Erythroblast (primary cell): ENCODE measurements at regions not wholly inside any gene's neighbourhood (a gene's known extent, or its start where the extent isn't known, plus 50 kb on each side); places are given as distances from the start of the nearest gene placed in this dataset.

Experiments used
- GATA1 ChIP-seq: IDR thresholded peaks from 2 replicates; pipeline ENCODE4 v1.6.1; 2011; ENCODE audit warnings: low read depth, mild to moderate bottlenecking, control low read depth, low read length, moderate library complexity
- POLR2A ChIP-seq: IDR thresholded peaks from 2 replicates; pipeline ENCODE4 v1.6.1; 2011; ENCODE audit warnings: mild to moderate bottlenecking, low read length

- TF ChIP-seq POLR2A (no peak), GATA1 (no peak)
Measured at GRCh38 chr1:221644663-221645258, 97.1 kb downstream of the DUSP10 start.
